Rectal smooth muscle tissue (tissue), 1 donor: ENCODE measurements at regions not wholly inside any gene's neighbourhood (a gene's known extent, or its start where the extent isn't known, plus 50 kb on each side); places are given as distances from the start of the nearest gene placed in this dataset.

Experiments used
- H3K27ac ChIP-seq: one replicate; pipeline ENCODE4 v1.7.0; 2013; ENCODE audit warnings: low read depth, low read length, inconsistent platforms
- H3K27me3 ChIP-seq: one replicate; pipeline ENCODE4 v1.7.0; 2013; ENCODE audit warnings: low read length; ENCODE audit not compliant: control insufficient read depth, insufficient read depth
- H3K36me3 ChIP-seq: one replicate; pipeline ENCODE4 v1.7.0; 2013; ENCODE audit warnings: low read length; ENCODE audit not compliant: control insufficient read depth, insufficient read depth
- H3K4me1 ChIP-seq: one replicate; pipeline ENCODE4 v1.7.0; 2013; ENCODE audit warnings: low read length; ENCODE audit not compliant: control insufficient read depth, insufficient read depth
- H3K4me3 ChIP-seq: one replicate; pipeline ENCODE4 v1.7.0; 2013; ENCODE audit warnings: low read length
- H3K9ac ChIP-seq: one replicate; pipeline ENCODE4 v1.7.0; 2013; ENCODE audit warnings: low read length

DNA sequence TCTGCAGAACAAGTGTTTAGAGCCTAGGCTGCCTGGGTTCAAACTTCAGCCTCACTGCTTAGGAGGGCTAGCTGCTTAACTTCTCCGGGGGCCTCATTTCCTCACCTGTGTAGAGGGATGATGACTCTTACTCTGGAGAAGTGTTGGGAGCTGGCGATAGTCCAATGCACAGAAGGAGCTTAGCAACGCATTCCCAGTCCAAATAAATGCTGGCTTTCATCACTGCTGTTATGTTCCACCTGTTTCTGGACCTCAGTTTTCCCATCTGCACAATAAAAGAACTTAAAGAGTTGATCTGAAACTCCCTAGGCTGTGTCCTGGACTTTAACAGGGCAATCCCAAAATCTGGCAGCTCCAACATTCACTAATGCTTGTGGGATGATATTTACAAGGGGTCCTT, 337.8 kb downstream of the MIAT start:
- peaks cover 2% of the 10 kb centered on the region for H3K27me3 ChIP-seq

DNA sequence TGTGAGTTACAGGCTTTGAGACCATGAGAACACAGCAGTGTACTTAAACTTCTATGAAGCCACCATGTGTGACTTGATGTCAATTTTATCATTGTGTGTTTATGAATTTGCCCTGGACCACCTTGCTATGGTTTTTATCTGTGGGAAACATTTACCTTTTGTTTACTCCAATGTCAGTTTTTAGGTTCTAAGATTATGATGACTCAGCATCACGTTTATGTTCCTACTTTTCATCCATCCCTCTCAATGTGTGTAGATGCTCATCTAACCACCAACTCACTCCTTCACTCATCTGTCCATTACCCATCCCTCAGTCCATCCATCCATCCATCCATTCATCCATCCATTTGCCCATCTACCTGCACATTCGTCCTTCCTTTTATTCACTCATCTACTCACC, 338.8 kb downstream of the MIAT start:
- peaks cover 2% of the 10 kb centered on the region for H3K27me3 ChIP-seq
- no peaks in the 10 kb centered on the region for H3K36me3 ChIP-seq
- no peak overlapping the region for H3K27ac ChIP-seq
- H3K4me3 ChIP-seq = no peak overlapping the region
- peaks cover 10% of the 10 kb centered on the region for H3K4me1 ChIP-seq
- H3K9ac ChIP-seq = no peak overlapping the region

More for the DNA sequence above, 337.8 kb downstream of the MIAT start:
- H3K9ac ChIP-seq = no peak overlapping the region
- H3K4me1 ChIP-seq = peaks cover 10% of the 10 kb centered on the region
- no peak overlapping the region for H3K4me3 ChIP-seq
- no peak overlapping the region for H3K27ac ChIP-seq
- no peaks in the 10 kb centered on the region for H3K36me3 ChIP-seq

DNA sequence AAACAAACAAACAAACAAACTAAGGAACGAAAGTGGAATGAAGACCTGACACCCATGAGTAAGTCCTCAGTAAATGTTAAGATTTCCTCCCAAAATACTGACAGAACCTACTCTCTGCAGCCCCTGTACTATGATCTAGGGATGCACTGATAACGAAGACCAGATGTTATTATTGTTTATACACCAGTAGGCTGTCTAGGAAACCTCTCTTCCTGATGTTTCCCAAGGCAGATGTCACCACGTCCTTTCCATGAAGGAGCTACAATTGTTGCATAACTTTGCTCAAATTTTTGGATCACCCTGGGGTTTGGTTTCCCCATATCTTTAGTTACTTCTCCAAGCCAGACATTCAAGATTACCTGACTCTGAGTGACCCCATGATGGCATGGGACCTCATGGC, 340.7 kb downstream of the MIAT start:
- Histone ChIP-seq H3K27ac (no peak overlapping the region), H3K4me1 (peaks cover 10% of the 10 kb centered on the region)

DNA sequence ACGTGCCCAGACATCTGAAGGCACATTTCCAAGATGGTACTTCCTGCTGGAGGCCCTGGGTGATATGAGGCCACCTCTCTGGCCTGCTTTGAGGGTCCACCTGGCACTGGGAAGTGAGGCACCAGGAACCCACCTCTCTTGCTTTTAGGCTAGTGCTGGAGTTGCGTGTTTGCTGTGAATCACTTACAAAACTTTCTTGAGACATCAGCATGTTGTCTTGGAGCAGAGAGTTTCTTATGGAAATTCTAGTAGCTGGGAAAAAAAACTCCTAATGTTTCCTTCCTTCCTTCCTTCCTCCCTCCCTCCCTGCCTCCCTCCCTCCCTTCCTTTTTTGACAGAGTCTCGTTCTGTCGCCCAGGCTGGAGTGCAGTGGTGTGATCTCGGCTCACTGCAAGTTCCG, 341.3 kb downstream of the MIAT start:
- H3K27ac ChIP-seq = no peak overlapping the region
- no peak overlapping the region for H3K4me3 ChIP-seq
- no peaks in the 10 kb centered on the region for H3K36me3 ChIP-seq
- peaks cover 10% of the 10 kb centered on the region for H3K4me1 ChIP-seq
- peaks cover 2% of the 10 kb centered on the region for H3K27me3 ChIP-seq
- H3K9ac ChIP-seq = no peak overlapping the region

More for the DNA sequence above, 340.7 kb downstream of the MIAT start:
- no peak overlapping the region for H3K4me3 ChIP-seq
- peaks cover 2% of the 10 kb centered on the region for H3K27me3 ChIP-seq
- H3K9ac ChIP-seq = no peak overlapping the region
- H3K36me3 ChIP-seq = no peaks in the 10 kb centered on the region

DNA sequence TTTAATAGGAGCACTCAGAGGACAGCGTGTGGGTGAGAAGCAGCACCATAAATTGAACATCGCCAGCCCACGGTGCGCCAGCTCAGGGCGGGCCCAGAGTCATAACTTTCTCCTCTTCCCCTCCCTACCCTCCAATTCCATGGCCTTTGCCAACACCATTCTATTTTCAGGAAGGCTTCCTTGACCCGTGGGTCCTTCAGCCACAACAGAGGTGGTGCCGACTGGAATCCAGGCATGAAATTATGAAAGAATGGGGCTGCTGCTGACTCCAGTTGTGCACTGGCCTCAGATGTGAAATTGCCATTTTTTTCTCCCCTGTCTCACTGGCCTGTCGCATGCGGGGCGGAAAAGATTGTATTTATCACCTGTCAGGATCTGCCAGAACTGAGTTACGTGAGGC, 345.9 kb downstream of the MIAT start:
- H3K36me3 ChIP-seq = no peaks in the 10 kb centered on the region
- no peak overlapping the region for H3K4me3 ChIP-seq
- H3K27ac ChIP-seq = no peak overlapping the region
- H3K27me3 ChIP-seq = no peaks in the 10 kb centered on the region
- H3K9ac ChIP-seq = no peak overlapping the region
- H3K4me1 ChIP-seq = no peaks in the 10 kb centered on the region

DNA sequence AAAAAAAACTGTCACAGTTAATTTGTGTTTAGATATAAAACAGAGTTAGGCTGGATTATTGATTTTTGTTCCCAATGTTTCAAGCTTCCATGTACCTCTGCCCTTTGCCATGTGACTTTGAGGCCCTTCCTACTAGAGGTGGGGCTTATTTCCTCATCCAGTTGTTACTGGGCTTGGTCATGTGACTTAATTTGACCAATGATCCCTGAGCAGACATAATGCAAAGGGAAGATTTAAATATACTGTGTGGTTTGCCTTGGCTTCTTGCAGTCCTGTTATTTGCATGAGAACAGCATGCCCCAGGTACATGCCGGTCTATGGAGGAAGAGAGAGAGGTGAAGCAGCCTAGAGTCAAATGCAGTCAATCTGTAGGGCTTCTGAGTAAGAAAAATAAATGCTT, 347.0 kb downstream of the MIAT start:
- no peaks in the 10 kb centered on the region for H3K27me3 ChIP-seq
- no peaks in the 10 kb centered on the region for H3K4me1 ChIP-seq
- H3K9ac ChIP-seq = no peak overlapping the region

DNA sequence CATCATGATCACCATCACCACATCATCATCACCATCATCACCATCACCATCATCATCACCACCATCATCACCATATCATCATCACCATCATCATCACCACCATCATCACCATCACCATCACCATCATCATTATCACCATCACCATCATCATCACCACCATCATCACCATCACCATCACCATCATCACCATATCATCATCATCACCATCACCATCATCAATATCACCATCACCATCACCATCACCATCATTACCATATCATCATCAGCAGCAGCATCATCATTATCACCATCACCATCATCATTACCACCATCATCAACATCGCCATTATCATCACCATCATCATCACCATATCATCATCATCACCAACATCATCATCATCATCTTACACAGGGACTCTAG, 351.1 kb downstream of the MIAT start:
- Histone ChIP-seq H3K36me3 (no peaks in the 10 kb centered on the region), H3K9ac (no peak overlapping the region), H3K4me1 (no peaks in the 10 kb centered on the region), H3K27ac (no peak overlapping the region), H3K27me3 (peaks cover 2% of the 10 kb centered on the region), H3K4me3 (no peak overlapping the region)

More for the DNA sequence above, 347.0 kb downstream of the MIAT start:
- Histone ChIP-seq H3K36me3 (no peaks in the 10 kb centered on the region), H3K4me3 (no peak overlapping the region), H3K27ac (no peak overlapping the region)

DNA sequence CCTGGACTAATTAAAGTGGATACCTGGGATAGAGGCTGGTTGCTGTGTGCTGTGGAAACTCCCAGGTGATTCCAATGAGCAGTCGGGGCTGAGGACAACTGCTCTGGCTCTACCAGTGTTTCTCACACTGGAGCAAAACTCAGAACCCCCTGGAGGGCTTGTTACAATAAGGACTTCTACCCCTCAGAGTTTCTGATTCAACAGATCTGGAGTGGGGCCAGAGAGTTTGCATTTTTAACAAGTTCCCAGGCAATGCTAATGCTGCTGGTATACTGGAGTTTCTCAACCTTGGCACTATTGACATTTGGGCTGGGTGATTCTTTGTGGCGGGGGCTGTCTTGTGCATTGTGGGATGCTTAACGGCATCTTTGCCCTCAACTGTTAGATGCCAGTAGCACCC, 353.7 kb downstream of the MIAT start:
- H3K36me3 ChIP-seq = no peaks in the 10 kb centered on the region
- no peak overlapping the region for H3K4me3 ChIP-seq
- H3K27ac ChIP-seq = no peak overlapping the region
- H3K9ac ChIP-seq = no peak overlapping the region
- H3K4me1 ChIP-seq = no peaks in the 10 kb centered on the region
- peaks cover 2% of the 10 kb centered on the region for H3K27me3 ChIP-seq

DNA sequence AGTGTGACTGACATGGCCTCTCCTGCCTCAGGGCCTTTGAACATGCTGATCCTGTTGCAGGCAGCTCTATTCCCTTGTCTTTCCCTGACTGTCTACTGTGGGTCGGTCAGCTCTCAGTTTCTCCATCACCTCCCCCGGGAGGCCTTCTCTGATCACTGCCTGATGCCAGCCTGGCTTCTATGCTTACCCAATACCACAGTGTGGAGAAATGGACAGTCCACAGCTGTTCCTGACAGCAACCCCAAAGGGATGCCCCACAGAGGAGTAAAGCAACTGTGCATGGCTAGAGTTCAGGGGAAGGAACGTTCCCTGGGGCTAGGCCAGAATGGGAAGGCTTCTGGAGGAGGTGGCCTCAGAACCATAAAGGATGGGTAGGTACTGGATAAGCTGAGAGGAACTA, 354.3 kb downstream of the MIAT start:
- peaks cover 2% of the 10 kb centered on the region for H3K27me3 ChIP-seq
- H3K36me3 ChIP-seq = no peaks in the 10 kb centered on the region
- H3K4me1 ChIP-seq = no peaks in the 10 kb centered on the region
- H3K27ac ChIP-seq = no peak overlapping the region
- no peak overlapping the region for H3K4me3 ChIP-seq
- no peak overlapping the region for H3K9ac ChIP-seq

DNA sequence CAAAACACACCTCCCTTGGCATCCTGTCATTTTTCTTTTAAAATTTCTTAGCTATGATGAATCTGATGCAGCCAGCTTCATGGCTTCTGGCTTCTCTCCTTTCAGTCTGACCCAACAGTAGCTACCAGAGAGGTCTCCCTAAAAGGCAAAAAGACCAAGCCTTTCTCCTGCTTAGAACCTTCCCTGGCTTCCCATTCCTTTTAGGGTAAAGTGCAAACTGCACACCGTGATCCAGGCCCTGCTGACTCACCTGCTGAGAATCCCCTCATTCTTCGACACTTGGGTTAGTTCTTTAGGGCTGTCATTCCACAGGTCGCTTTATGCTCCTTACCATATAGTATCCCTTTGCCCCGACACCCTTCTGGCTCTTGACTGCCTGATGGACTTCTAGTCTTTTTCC, 362.4 kb downstream of the MIAT start:
- Histone ChIP-seq H3K4me1 (no peaks in the 10 kb centered on the region), H3K27ac (peak overlapping the region; percentile 16), H3K4me3 (no peak overlapping the region), H3K27me3 (no peaks in the 10 kb centered on the region), H3K9ac (no peak overlapping the region), H3K36me3 (no peaks in the 10 kb centered on the region)

DNA sequence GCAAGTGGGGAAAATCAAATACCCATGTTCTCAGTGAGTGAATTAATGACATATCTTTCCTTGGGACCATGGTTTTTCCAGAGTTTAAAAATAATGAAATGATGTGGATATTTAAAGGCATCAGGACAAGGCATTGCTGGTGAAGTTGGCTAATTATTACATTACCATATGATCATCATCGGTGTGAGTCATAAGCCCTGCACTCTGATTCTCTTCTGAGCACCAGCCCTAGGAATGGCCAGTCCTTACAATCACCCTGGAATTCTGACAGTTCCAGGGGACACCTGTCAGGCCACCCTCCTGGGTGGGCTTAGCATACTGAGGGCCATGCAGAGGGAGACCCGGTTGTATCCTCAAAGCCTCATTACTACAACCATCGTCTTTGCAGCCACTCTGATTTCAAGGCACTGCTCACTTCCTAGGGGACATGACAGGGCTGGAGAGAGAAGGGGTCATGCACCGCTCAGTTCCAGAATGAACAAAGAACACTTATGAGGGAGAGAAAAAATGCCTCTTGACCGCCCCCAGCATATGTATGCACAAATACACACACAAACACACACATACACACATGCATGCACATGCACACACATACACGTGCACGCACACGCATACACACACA, 365.0 kb downstream of the MIAT start:
- Histone ChIP-seq H3K4me3 (no peak overlapping the region), H3K36me3 (no peaks in the 10 kb centered on the region), H3K27me3 (no peaks in the 10 kb centered on the region), H3K27ac (no peak overlapping the region), H3K4me1 (no peaks in the 10 kb centered on the region), H3K9ac (no peak overlapping the region)

DNA sequence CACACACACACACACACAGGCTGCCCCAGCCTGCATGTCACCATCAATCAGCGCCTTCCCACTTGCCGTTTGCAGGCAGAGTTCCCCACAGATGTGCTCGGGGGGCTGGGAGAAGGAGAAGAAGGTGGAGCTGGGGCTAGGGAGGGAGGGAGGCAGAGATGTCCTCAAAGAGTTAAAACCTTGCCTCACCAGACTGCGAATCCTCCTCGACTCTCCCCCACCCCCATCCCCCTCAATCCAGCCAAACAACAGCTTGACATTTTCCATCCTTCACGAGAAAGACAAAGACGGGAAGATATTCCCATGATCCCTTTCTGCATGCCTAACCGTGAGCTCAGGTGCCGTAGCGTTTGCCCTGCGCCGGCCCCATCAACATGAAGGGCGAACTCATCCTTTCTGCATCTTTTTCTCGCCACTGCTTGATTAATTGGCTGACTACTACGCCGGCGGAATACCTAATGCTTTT, 365.5 kb downstream of the MIAT start:
- no peak overlapping the region for H3K9ac ChIP-seq
- no peaks in the 10 kb centered on the region for H3K27me3 ChIP-seq
- H3K27ac ChIP-seq = no peak overlapping the region
- H3K4me3 ChIP-seq = no peak overlapping the region
- H3K36me3 ChIP-seq = no peaks in the 10 kb centered on the region
- H3K4me1 ChIP-seq = no peaks in the 10 kb centered on the region

DNA sequence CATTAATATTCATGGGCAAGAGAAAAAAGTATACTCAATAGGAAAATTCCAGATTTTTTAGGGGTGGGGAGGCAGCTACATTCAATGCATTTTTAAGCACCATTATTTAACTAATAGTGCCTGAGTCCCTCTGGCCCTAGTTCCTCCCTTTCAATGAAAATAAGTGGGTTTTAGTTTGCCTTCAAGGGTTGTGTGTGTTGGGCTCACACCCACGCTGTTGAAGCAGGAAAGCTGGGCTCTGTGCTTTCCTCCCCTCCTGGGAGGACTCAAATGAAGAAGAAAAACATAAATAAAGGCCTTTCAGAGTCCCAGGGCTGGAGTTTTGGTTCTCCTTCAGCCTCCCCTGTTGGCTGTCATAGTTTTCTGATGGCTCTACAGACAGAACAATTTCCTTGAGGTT, 366.2 kb downstream of the MIAT start:
- Histone ChIP-seq H3K36me3 (no peaks in the 10 kb centered on the region), H3K4me1 (no peaks in the 10 kb centered on the region), H3K4me3 (no peak overlapping the region), H3K27me3 (no peaks in the 10 kb centered on the region), H3K27ac (no peak overlapping the region), H3K9ac (no peak overlapping the region)
